Keratinocyte (primary cell): ENCODE measurements at regions not wholly inside any gene's neighbourhood (a gene's known extent, or its start where the extent isn't known, plus 50 kb on each side); places are given as distances from the start of the nearest gene placed in this dataset.

Experiments
- CTCF ChIP-seq, 3 experiments: IDR thresholded peaks in 1 of 3; conservative IDR thresholded peaks in 1 of 3; optimal IDR thresholded peaks in 1 of 3; 2 replicates in 2 of 3; 3 replicates in 1 of 3; pipeline versions ENCODE3 to v1.5.1; 2011; ENCODE audit warnings: low read length in 3 of 3, mild to moderate bottlenecking in 3 of 3, moderate library complexity in 2 of 3, control low read depth in 1 of 3, inconsistent platforms in 1 of 3; ENCODE audit not compliant: insufficient read depth in 2 of 3; ENCODE audit errors: extremely low read depth in 1 of 3
- EZH2 ChIP-seq: IDR thresholded peaks from one replicate; pipeline ENCODE4 v1.6.1; 2012; ENCODE audit warnings: inconsistent platforms, mild to moderate bottlenecking, low read length, moderate library complexity

GRCh38 chr6:140874066-140874465 lies 1258.7 kb upstream of the GJE1 start:
- TF ChIP-seq CTCF (optimal IDR thresholded peaks at IDR 0.05 in 1 of 3, IDR thresholded peaks at IDR 0.05 in 1 of 3, conservative IDR thresholded peaks at IDR 0.05 in 1 of 3; ENCODE audit: extremely low read depth in 1 of 3, insufficient read depth in 2 of 3, low read length in 3 of 3) (no peak), EZH2 (no peak)
